ENCODE measurements at regions not wholly inside any gene's neighbourhood (a gene's known extent, or its start where the extent isn't known, plus 50 kb on each side); places are given as distances from the start of the nearest gene placed in this dataset.
A peak's percentile ranks its signal among the peaks of the same experiment; 100 is the strongest.
"Not testable (repeated sequence)": the region's sequence is repeated elsewhere in the genome, so short reads cannot be mapped to it uniquely, and the experiment has no call there.

DNA sequence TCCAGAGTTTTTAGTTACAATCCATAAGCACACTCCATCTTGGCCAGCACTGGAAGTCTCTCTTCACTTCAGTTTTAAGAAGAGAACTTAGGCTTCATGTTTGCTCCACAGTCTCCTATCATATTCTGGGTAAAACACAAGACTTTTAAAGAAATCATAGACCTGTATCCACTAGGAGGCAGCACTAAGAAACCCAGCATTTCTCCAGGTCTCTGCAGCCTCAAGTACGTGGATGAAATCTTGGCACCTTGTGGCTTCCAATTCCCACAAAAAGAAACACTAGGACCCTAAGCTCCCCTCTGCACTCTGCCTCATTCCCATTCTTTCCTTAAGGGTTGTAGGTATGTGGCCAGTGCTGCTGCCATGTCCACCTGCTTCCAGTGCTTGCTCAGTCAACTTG is 367.3 kb upstream of the CASK start:
- no peak overlapping the region for H3K4me3 ChIP-seq
- H3K27ac ChIP-seq: no peak overlapping the region

DNA sequence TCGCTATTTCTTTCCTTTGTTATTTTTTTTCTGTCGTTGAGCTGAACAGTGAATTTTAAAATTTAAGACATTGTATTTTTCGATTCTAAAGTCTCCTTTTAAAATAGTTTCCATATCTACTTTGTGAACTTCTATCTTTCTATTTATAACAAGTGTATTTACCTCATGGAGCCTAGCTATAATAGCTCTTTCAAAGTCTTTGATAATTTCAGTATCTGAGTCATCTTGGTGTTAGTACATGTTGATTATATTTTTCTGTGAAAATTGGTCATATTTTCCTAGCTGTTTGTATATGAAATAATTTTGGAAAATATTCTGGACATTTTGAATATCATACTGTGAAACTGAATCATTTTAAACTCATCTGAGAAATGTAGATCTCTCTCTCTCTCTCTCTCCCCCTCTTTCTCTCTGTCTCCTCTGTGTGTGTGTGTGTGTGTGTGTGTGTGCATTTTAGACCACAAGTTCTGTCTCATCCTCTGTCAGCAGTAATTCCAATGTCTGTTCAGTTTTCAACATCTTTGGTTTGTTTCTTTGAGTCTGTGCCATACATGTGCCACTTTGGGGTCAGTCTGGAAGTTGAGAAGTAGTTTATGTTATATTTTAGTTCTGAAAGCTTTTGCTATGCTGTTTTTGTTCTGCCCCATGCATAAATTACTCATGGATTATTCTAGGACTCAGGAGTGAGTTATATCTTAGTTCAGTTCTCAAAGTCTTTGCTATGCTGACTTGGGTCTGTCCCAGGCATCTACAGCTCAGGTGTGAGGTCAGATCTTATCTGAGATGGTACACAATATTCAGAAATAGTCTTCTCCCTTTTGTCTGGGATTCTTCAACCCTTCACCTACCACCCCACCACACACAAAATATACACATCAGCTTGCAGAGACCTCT is 366.4 kb upstream of the CASK start:
- Histone ChIP-seq H3K4me3 (no peak overlapping the region), H3K27ac (no peak overlapping the region)

DNA sequence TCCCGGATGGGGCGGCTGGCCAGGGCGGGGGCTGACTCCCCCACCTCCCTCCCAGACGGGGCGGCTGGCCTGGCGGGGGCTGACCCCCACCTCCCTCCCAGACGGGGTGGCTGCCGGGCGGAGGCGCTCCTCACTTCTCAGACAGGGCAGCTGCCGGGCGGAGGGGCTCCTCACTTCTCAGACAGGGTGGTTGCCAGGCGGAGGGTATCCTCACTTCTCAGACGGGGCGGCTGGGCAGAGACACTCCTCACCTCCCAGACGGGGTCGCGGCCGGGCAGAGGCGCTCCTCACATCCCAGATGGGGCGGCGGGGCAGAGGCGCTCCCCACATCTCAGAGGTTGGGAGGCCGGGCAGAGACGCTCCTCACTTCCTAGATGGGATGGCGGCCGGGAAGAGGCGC is 362.3 kb upstream of the CASK start:
- H3K4me3 ChIP-seq, H3K27ac ChIP-seq: not testable (repeated sequence)

DNA sequence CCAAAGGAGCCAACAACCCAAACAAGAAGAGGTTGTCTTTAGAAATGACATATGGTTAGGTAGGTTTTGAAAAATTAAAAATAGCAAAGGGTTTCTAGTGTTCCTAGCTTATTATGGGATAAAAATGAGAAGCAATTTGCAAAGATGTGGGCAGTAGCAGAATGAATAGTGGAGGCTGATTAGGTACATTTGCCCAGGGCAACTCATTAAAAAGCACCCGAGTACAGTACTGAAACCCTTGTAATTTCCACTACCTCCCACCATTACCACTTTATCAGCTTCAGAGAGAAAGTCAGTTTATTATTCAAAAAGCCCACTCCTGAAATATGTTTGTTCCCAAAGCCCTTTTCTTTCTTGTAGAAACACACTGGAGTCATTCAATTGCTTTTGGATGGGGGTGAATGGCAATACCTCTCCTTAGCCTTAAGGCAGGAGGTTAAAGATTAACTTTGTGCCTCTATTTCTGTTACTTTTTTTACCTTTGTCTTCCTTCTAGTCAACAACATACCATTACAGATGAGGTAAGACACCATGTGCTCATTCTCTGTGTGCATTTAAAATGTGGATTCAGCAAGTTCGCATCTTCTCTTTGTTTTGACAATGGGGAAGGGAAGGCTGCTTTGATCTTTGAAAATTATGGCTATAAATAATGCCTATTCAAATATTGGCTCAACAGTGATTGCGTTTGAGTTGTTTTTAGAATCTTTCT is 353.8 kb upstream of the CASK start:
- no peak overlapping the region for H3K27ac ChIP-seq

DNA sequence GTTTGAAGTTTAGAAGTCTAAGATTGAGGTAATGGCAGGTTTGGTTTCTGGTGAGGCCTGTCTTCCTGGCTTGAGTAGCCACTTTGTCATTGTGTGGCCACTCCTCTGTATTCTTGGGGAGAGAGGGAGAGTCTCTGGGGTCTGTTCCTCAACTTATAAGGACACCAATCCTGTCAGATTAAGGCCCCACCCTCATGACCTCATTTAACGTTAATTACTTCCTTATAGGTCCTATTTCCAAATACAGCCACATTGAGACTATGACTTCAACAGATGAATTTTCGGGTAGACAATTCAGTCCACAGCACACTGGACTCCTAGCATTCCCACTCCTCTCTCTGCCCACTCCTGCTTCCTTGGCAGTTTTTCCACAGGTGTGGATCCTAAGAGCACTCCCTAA is 350.8 kb upstream of the CASK start:
- Histone ChIP-seq H3K27ac (no peak overlapping the region), H3K4me3 (no peak overlapping the region)

More for the DNA sequence above, 353.8 kb upstream of the CASK start:
- no peak overlapping the region for H3K4me3 ChIP-seq

DNA sequence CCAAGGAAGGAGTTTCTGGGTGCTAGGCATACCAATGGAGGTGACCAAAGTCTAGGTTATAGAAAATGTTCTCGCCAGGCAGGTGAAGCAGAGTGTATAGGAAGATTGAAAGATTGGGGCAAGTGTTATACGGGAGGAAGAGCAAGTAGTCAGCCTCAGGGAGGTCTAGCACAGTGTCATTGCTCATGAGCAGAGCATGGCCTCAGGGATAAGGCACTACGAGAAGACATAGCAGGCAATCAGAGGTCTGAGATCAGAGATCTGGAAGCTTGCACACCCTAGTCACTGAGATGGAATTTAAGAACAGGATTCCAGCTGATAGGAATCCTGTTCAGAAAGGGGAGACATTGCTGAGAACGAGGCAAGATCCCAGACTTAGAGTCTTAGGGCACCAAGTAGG is 350.0 kb upstream of the CASK start:
- H3K27ac ChIP-seq: no peak overlapping the region
- H3K4me3 ChIP-seq: no peak overlapping the region

DNA sequence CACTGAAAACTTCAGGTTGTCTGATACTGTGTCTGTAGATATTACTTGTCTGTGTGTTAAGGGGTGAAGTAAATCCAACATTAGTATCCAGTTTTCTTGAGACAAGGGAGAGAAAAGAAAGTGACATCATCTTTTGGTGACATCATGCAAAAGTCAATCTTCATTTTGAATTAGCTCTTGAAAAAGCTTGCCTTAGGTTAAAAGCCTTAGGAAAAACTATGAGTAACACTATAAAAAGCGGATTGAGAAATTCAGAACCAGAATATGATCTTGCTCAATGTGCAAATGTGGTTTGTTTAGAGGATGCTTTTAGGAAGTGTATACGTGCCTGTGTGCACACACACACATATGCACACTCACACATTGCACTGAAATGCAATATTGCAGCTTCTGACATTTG is 345.8 kb upstream of the CASK start:
- no peak overlapping the region for H3K27ac ChIP-seq
- H3K4me3 ChIP-seq: no peak overlapping the region

DNA sequence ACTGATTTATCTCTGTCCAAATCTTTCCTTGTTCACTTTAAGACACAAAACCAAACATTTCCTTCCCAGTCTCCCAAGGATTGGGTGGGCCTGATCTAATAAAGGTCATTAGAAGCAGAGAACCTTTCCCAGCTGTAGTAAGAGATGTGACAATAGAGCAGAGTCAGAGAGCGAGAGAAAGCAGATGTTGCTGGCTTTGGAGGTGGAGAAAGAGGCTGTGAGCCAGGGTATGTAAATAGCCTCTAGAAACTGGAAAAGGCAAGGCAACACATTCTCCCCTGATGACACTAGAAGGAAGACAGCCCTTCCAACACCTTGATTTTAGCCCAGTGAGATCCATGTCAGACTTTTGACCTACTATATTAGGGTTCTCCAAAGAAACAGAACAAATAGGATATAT is 337.5 kb upstream of the CASK start:
- Histone ChIP-seq H3K4me3 (no peak overlapping the region), H3K27ac (no peak overlapping the region)

DNA sequence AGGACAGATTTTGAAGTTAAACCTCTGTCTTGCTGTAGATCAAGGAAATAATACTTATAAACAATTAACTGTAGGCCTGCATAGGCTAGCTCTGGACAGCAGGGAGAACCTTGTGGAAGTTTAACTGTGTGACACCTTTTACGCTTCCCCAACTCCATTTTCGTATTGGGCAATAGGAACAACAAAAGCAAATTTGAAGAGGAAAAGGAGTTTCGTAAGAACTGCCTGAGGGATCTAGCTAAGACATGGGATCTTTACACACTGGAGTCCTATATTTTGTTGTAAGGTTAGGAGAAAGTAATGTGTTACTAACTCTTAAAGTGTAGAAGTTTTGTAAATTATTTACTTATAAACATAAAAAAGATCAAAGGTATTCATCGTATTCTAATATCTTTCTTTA is 324.9 kb upstream of the CASK start:
- peak overlapping the region in 1 of 21 experiments; percentile 4 for H3K27ac ChIP-seq
- H3K4me3 ChIP-seq: no peak overlapping the region

DNA sequence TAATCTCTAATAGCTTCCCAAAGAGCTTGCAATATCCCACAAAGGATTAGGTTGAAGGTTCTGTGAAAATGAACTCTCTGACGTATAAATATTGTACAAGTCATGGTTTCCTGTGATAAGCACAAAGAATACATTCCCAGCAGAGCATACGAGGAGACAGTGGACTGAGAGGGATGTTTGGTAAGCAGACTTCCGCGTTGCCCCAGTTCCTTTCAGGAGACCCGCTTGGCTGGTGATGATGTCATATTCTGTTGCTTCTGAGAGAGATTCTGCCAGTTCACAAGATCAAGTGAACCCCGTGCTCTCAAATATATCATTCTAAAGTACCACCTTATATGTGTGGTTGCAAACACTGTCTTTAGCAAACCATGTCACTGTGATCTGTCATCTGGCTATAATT is 323.9 kb upstream of the CASK start:
- peak overlapping the region in 1 of 7 experiments; percentile 21 for H3K4me3 ChIP-seq

DNA sequence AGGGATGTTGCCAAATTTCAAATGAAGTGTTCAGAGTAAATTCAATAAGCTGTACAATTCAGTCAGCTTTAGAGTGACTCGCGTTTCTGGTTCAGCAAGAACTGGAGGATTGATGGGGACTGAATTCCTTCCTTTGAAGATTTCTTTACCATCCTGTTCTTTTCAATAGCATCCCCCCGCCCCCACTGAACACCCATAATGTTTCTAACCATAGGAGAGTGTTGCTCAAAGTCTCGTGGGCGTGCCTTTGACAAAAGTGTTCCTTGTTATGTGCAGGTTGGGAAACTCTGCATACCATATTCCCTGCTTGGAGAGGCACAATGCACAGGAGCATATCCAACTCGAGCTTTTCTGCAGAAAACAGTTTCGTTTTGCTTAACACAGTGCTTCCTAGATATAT is 323.5 kb upstream of the CASK start:
- peak overlapping the region in 1 of 7 experiments; percentile 21 for H3K4me3 ChIP-seq
- no peak overlapping the region for H3K27ac ChIP-seq

More for the DNA sequence above, 323.9 kb upstream of the CASK start:
- H3K27ac ChIP-seq: no peak overlapping the region

DNA sequence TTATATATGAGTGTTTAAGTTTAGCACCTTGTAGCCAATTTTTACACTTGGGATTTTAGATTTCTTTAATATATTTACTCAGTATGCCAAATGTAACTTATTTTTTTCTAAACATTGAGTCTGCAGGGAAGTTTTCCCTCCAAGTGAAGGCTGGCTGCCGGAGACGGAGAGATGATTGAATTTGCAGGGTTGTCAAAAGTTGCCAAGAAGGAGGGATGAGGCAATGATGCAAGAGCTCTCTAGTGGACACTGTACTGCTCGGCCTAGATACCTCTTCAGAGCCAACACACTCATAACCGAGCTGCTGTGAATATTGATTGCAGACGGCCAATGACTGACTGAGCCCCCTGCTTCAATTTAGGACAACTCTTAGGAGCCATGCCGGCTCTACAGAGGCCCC is 318.6 kb upstream of the CASK start:
- Histone ChIP-seq H3K27ac (no peak overlapping the region), H3K4me3 (no peak overlapping the region)

DNA sequence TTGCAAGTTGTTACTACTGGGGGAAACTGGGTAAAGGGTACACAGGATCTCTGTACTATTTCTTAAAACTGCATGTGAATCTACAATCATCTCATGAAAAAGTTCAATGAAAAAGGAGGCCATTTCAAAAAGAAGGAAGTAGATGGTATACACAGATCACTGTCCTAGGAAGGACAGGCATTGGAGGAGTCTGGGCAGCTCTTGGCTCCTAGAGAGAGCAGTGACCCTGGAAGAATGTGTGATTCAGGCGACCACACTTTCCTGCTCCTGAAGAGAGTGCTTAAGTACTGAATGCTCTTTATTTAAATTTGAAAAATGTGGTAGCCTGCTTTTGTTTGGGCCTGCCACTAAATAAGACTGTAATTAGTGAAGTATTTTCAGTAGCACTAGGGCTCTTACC is 318.1 kb upstream of the CASK start:
- Histone ChIP-seq H3K4me3 (no peak overlapping the region), H3K27ac (no peak overlapping the region)

DNA sequence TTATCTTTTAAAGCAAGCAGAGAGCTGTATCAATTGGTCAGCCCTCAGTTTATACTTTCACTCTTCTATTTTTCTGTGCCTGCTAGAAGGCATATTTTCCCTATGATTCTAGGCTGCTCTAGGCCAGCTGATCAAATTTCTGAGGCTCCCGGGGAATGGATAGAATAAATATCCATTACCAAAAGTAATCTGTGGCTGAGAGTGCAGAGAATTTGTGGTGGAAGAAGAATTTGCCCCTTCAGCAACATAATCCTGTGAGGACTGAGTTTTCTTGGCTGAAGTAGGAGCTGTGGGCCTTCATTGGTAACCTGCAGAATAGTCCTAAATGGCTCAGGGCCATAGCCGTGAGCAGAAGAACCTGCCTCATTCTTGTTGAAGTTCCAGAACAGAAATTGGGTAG is 314.6 kb upstream of the CASK start:
- no peak overlapping the region for H3K27ac ChIP-seq
- no peak overlapping the region for H3K4me3 ChIP-seq

DNA sequence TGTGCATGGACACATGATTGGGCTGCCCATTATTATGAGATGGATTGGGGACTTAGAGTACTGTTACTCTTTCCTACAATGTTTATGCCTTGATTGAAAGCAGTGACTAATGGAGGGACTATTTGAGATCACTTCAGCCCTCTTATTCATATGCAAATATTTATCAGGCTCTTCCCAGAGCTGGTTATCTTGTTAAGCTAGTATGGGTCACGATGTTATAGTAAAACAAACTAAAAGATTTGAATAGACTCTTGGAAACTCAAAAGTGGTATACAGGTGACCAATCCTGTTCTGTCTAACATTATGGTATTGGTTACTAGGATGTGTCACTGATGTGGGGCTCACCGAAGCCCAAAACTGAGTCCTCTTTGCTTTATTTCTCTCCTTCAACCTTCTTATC is 306.2 kb upstream of the CASK start:
- Histone ChIP-seq H3K4me3 (no peak overlapping the region), H3K27ac (no peak overlapping the region)

DNA sequence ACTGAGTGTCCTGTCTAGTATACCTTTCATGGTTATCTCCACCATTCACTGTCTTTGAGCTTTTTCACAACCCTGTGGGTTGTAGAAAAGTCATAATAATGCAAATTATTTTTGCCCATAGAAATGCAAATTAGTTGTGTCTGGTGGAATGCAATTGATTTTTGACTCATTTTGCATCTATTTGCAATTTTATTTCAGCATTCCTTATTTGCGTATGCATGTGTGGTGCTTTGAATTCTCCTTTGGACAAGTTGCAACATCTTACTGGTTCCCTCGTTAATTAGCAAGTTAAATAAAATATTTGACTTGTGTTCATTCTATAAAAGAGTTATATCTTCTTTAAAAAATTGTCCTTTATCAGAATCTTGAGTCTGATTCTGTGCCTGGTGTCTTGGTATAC is 297.3 kb upstream of the CASK start:
- H3K27ac ChIP-seq: no peak overlapping the region
- no peak overlapping the region for H3K4me3 ChIP-seq

DNA sequence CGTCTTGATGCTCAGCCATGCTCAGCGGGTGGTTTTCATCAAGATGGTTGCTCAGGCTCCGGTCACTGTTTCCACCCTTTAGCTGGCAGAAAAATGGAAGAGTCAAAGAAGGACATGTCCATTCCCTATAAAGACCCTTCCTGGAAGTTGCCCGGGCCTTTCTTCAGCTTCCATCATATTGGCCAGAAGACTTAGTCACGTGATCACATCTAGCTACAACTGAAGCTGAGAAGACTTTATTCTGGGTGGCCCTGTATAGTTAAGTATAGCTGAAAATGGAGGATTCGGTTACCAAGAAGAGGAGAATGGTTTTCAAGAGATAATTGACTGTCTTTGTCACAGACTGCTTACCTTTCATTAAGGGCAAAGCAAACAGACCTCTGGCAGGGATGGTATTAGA is 296.7 kb upstream of the CASK start:
- no peak overlapping the region for H3K4me3 ChIP-seq
- H3K27ac ChIP-seq: no peak overlapping the region

DNA sequence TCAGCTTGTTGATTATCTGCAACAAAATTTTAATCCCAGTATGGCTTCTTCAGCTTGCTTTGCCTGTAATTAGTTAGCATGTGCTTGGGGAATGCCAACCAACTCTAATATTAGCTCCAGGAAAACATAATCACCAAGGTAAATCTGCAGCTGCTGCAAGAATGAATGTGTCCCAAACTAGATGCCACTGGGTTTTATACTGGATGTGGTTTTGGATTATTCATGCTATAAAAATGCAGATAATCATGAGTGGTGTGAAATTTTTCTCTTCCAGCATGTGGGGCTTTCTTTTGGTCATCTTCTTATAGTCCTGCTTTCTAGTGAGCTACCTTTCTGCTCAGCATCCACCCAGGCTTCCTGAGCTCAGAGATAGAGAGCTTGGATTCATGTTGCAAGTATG is 295.9 kb upstream of the CASK start:
- Histone ChIP-seq H3K27ac (no peak overlapping the region), H3K4me3 (no peak overlapping the region)

DNA sequence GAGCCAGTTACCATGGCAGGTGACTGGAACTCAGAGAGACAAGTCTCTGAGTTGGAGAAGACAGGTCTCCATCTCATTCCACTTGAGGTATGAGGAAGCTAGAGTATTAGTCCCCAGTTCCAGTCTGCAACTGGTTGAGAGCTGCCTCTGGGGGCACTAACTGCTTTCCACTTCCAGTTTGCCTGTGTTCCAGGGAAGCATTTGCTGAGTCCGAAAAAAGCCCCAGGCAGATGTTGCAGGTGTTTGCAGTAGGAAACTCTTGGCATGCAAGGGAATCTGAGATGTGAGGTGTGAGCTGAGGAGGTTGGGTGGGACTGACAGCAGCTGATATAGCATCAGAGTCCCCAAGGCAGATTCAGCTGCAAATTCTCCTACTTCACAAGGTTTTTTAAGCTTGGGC is 272.2 kb upstream of the CASK start:
- H3K4me3 ChIP-seq: no peak overlapping the region

DNA sequence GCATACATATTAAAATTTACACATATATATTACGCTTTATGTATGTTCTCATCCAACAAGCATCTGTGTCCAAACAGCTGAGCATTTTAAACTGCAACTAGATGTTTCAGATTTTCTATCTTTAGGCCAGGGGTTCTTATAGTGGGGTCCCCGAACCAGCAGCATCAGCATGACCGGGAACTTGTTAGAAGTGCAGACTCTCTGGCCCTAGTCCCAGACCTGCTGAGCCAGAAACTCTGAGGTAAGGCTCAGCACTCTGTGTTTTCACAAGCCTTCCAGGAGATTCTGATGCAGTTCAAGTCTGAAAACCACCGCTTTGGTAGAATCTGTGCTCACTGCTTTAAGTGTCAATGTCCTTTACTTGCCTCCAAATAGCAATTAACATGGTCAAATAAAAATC is 266.2 kb upstream of the CASK start:
- Histone ChIP-seq H3K27ac (no peak overlapping the region), H3K4me3 (no peak overlapping the region)

More for the DNA sequence above, 272.2 kb upstream of the CASK start:
- H3K27ac ChIP-seq: no peak overlapping the region

DNA sequence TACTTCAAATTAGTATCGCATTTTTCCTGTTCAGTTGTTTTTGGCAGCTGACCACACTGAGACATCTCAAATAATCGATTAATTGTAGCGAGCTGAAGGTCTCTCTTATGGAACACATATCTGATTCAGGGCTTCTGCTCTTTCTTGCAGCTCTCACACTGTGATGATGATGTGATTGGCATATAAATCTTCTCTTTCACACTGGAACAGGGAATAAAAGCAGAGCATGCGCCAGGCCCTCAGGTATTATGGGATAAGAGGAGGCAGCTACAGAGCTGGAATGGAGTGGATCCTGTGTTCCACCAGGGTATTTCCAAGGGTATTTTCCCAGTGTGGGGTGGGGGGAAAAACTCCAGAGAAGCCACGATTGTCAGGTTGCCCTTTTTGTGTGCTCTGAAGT is 265.4 kb upstream of the CASK start:
- H3K4me3 ChIP-seq: no peak overlapping the region
- no peak overlapping the region for H3K27ac ChIP-seq

All from skin epidermis (tissue), 12 donors.